Hepatocyte (in vitro differentiated cells): ENCODE measurements at regions not wholly inside any gene's neighbourhood (a gene's known extent, or its start where the extent isn't known, plus 50 kb on each side); places are given as distances from the start of the nearest gene placed in this dataset.

ENCODE experiments used
- DNase-seq: peaks from one replicate; pipeline ENCODE4 v3.0.0-alpha.2; 2016; ENCODE audit warnings: low spot score
- H2AFZ ChIP-seq: fragments of 200-600 bp; sonication (generic); 2 replicates; pipeline ENCODE4 v1.6.0; 2016; ENCODE audit warnings: antibody characterized with exemption, mild to moderate bottlenecking
- H3K27ac ChIP-seq: fragments of 200-600 bp; sonication (generic); 2 replicates; pipeline ENCODE4 v1.5.1; 2016; ENCODE audit warnings: mild to moderate bottlenecking
- H3K27me3 ChIP-seq: fragments of 200-600 bp; sonication (generic); 2 replicates; pipeline ENCODE4 v1.6.1; 2016
- H3K36me3 ChIP-seq: fragments of 200-600 bp; sonication (generic); replicated peaks from 2 replicates; pipeline ENCODE4 v1.5.1; 2016; ENCODE audit warnings: low read depth; ENCODE audit not compliant: insufficient read depth
- H3K4me1 ChIP-seq: fragments of 200-600 bp; sonication (generic); 2 replicates; pipeline ENCODE4 v1.5.1; 2016; ENCODE audit warnings: mild to moderate bottlenecking, moderate library complexity; ENCODE audit not compliant: insufficient read depth
- H3K4me2 ChIP-seq: fragments of 200-600 bp; sonication (generic); 2 replicates; pipeline ENCODE4 v1.6.0; 2016
- H3K4me3 ChIP-seq: fragments of 200-600 bp; sonication (generic); 2 replicates; pipeline ENCODE4 v1.5.1; 2016; ENCODE audit warnings: mild to moderate bottlenecking
- H3K79me2 ChIP-seq: fragments of 200-600 bp; sonication (generic); 2 replicates; pipeline ENCODE4 v1.6.0; 2017; ENCODE audit warnings: mild to moderate bottlenecking
- H3K9me2 ChIP-seq: fragments of 200-600 bp; sonication (generic); replicated peaks from 2 replicates; pipeline ENCODE4 v1.6.0; 2017; ENCODE audit warnings: mild to moderate bottlenecking; ENCODE audit not compliant: insufficient read depth
- H3K9me3 ChIP-seq: fragments of 200-600 bp; sonication (generic); 2 replicates; pipeline ENCODE4 v1.5.1; 2016; ENCODE audit warnings: low read depth, mild to moderate bottlenecking
- H4K20me1 ChIP-seq: fragments of 200-600 bp; sonication (generic); 2 replicates; pipeline ENCODE4 v1.6.0; 2016; ENCODE audit warnings: mild to moderate bottlenecking; ENCODE audit not compliant: insufficient read depth, poor library complexity, severe bottlenecking
- EZH2 ChIP-seq: fragments of 200-600 bp; sonication (generic); IDR thresholded peaks from 2 replicates; pipeline ENCODE4 v1.6.1; 2016; ENCODE audit warnings: antibody characterized with exemption, mild to moderate bottlenecking, borderline replicate concordance
- EZH2phosphoT487 ChIP-seq: fragments of 200-600 bp; sonication (generic); IDR thresholded peaks from one replicate; pipeline ENCODE4 v1.6.1; 2018; ENCODE audit warnings: antibody characterized with exemption, mild to moderate bottlenecking, low read depth, moderate library complexity; ENCODE audit not compliant: unreplicated experiment, severe bottlenecking
- WGBS: methylation state at CpG from one replicate; pipeline ENCODE4 v1.1.6; 2016; ENCODE audit warnings: low lambda C conversion rate; ENCODE audit errors: missing lambda C conversion rate; 5-methylcytosine and 5-hydroxymethylcytosine counted together
- TF ChIP-seq, protein P1 (sequence below): fragments of 200-600 bp; sonication (generic); IDR thresholded peaks from 2 replicates; pipeline ENCODE4 v1.5.1; 2016; ENCODE audit warnings: antibody characterized with exemption, mild to moderate bottlenecking; ENCODE audit not compliant: poor library complexity

DNA sequence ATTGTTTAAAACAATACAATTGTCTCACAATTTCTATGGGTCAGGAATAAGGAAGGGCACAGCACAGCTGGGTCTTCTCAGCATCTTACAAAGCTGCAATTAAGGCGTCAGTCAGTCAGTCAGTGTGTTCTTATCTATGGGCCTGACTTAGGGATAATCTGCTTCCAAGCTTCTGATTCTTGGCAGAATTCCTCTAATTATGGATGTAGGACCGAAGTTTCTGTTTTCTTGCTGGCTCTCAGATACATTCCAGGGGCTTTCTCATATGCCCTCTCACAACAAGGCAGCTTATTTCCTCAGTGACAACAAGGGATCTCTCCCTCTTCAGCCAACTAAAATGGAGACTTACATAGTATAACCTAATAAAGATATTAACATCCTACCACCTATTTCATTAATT lies 1925.3 kb upstream of the ACO1 start:
- TF ChIP-seq EZH2 (no peak), EZH2phosphoT487 (no peak)
- TF ChIP-seq, protein P1, sequence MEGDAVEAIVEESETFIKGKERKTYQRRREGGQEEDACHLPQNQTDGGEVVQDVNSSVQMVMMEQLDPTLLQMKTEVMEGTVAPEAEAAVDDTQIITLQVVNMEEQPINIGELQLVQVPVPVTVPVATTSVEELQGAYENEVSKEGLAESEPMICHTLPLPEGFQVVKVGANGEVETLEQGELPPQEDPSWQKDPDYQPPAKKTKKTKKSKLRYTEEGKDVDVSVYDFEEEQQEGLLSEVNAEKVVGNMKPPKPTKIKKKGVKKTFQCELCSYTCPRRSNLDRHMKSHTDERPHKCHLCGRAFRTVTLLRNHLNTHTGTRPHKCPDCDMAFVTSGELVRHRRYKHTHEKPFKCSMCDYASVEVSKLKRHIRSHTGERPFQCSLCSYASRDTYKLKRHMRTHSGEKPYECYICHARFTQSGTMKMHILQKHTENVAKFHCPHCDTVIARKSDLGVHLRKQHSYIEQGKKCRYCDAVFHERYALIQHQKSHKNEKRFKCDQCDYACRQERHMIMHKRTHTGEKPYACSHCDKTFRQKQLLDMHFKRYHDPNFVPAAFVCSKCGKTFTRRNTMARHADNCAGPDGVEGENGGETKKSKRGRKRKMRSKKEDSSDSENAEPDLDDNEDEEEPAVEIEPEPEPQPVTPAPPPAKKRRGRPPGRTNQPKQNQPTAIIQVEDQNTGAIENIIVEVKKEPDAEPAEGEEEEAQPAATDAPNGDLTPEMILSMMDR, result no peak
- no peak overlapping the region for H3K27ac ChIP-seq
- H3K79me2 ChIP-seq, result no peaks in the 10 kb centered on the region
- no peaks in the 10 kb centered on the region for H3K36me3 ChIP-seq
- no peaks in the 10 kb centered on the region for H3K27me3 ChIP-seq
- WGBS, result 41% methylated on average over 2 of the region's 2 CpGs
- no peaks in the 10 kb centered on the region for H3K9me2 ChIP-seq
- no peak overlapping the region for H3K4me3 ChIP-seq
- no peak overlapping the region for H3K4me2 ChIP-seq
- H3K4me1 ChIP-seq, result no peaks in the 10 kb centered on the region
- no peaks in the 10 kb centered on the region for H4K20me1 ChIP-seq
- no peak overlapping the region for H2AFZ ChIP-seq
- DNase-seq, result no peak
- no peaks in the 10 kb centered on the region for H3K9me3 ChIP-seq

DNA sequence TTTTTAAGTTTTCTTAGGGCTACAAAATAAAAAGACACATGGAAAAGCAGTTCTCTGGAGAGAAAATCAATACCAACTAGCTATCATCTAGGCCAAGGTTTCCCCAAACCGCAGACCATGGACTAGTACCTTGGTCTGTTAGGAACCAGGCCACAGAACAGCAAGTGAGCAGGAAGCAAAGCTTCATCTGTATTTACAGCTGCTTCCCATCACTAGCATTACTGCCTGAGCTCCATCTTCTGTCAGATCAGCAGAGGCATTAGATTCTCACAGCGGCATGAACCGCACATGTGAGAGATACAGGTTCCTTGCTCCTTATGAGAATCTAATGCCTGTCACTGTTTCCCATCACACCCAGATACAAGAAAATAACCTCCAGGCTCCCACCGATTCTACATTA lies 1907.6 kb upstream of the ACO1 start:
- H3K27ac ChIP-seq, result no peak overlapping the region
- no peaks in the 10 kb centered on the region for H3K79me2 ChIP-seq
- H3K27me3 ChIP-seq, result no peaks in the 10 kb centered on the region
- H3K36me3 ChIP-seq, result no peaks in the 10 kb centered on the region
- H2AFZ ChIP-seq, result no peak overlapping the region
- H3K4me1 ChIP-seq, result no peaks in the 10 kb centered on the region
- 70% methylated on average over 4 of the region's 4 CpGs for WGBS
- TF ChIP-seq EZH2phosphoT487 (no peak), EZH2 (no peak)
- TF ChIP-seq, protein P1, result no peak
- no peaks in the 10 kb centered on the region for H3K9me3 ChIP-seq
- H3K4me3 ChIP-seq, result no peak overlapping the region
- H4K20me1 ChIP-seq, result no peaks in the 10 kb centered on the region
- H3K4me2 ChIP-seq, result no peak overlapping the region
- no peak for DNase-seq
- H3K9me2 ChIP-seq, result no peaks in the 10 kb centered on the region

DNA sequence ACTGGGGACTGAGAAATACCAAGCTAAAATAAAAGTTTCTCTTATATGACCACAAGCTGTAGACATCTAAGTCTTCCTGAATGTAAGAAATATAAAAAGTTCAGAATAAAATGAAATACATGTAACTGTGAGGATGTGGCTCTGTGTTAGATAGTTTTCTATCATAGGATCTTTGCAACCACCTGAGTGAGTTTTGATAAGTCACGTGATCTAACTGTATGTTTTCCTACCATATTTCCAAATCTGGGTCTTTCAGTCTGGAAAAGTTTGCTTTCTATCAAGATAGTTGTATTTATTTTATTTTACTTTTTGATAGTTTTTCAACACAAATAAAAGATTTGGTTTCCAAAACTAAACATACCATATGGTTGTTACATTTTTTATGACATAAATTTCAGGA lies 1905.8 kb upstream of the ACO1 start:
- TF ChIP-seq EZH2 (no peak), EZH2phosphoT487 (no peak)
- TF ChIP-seq, protein P1, result no peak
- Histone ChIP-seq H3K4me1 (no peaks in the 10 kb centered on the region), H3K4me2 (no peak overlapping the region), H3K9me3 (no peaks in the 10 kb centered on the region), H3K36me3 (no peaks in the 10 kb centered on the region), H4K20me1 (no peaks in the 10 kb centered on the region), H2AFZ (no peak overlapping the region), H3K79me2 (no peaks in the 10 kb centered on the region), H3K27me3 (no peaks in the 10 kb centered on the region), H3K27ac (no peak overlapping the region), H3K4me3 (no peak overlapping the region), H3K9me2 (no peaks in the 10 kb centered on the region)
- DNase-seq, result no peak
- 90% methylated on average over 1 of the region's 1 CpG for WGBS

DNA sequence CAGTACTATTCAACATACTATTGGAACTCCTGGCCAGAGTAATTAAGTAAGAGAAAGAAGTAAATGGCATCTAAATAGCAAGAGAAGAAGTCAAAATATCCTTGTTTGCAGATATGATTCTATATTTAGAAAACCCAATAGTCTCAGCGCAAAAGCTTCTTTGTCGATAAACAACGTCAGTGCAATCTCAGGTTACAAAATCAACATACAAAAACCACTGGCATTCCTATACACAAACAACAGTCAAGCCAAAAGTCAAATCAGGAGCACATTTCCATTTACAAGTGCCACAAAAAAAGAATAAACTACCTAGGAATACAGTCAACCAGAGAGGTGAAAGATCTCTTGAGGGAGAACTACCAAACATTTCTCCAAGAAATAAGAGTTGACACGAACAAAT lies 1901.9 kb upstream of the ACO1 start:
- no peak overlapping the region for H2AFZ ChIP-seq
- H3K4me1 ChIP-seq, result no peaks in the 10 kb centered on the region
- no peaks in the 10 kb centered on the region for H4K20me1 ChIP-seq
- no peaks in the 10 kb centered on the region for H3K27me3 ChIP-seq
- H3K27ac ChIP-seq, result no peak overlapping the region
- 82% methylated on average over 4 of the region's 4 CpGs for WGBS
- H3K4me2 ChIP-seq, result no peak overlapping the region
- H3K9me2 ChIP-seq, result no peaks in the 10 kb centered on the region
- no peak for DNase-seq
- TF ChIP-seq EZH2, result no peak
- no peak for TF ChIP-seq EZH2phosphoT487
- TF ChIP-seq, protein P1, result no peak
- no peaks in the 10 kb centered on the region for H3K79me2 ChIP-seq
- no peaks in the 10 kb centered on the region for H3K36me3 ChIP-seq
- H3K9me3 ChIP-seq, result no peaks in the 10 kb centered on the region
- H3K4me3 ChIP-seq, result no peak overlapping the region
